ENCODE measurements at regions not wholly inside any gene's neighbourhood (a gene's known extent, or its start where the extent isn't known, plus 50 kb on each side); places are given as distances from the start of the nearest gene placed in this dataset.
"Not testable (repeated sequence)": the region's sequence is repeated elsewhere in the genome, so short reads cannot be mapped to it uniquely, and the experiment has no call there.

DNA sequence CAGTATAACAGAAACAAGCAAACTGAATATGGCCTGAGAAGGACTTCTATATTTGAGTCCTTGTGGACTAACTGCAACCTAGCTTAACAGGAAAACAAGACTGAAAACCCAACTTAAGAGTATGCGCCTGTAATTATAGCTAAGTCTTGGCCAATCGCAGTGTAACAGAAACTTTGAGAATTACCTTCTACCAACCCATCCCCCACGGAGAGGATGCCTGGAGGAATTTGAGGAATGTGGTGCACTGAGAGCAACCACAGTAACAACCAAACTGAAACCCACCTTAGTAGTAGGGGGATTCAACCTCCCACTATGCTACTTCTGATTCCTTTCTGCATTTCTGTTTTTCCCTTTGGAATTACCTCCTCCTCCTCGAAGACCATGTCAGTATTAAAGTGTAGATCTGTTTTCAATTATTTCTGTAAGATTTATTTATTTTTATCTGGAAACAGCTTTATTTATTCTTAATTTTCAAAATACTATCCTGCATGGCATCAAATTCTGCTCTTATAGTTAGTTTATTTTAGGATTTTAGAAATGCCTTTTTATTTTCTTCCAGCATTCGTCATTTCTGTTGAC is 393.6 kb downstream of the KCNA4 start:
- FAIRE-seq, result no peak
- TF ChIP-seq, protein P1, sequence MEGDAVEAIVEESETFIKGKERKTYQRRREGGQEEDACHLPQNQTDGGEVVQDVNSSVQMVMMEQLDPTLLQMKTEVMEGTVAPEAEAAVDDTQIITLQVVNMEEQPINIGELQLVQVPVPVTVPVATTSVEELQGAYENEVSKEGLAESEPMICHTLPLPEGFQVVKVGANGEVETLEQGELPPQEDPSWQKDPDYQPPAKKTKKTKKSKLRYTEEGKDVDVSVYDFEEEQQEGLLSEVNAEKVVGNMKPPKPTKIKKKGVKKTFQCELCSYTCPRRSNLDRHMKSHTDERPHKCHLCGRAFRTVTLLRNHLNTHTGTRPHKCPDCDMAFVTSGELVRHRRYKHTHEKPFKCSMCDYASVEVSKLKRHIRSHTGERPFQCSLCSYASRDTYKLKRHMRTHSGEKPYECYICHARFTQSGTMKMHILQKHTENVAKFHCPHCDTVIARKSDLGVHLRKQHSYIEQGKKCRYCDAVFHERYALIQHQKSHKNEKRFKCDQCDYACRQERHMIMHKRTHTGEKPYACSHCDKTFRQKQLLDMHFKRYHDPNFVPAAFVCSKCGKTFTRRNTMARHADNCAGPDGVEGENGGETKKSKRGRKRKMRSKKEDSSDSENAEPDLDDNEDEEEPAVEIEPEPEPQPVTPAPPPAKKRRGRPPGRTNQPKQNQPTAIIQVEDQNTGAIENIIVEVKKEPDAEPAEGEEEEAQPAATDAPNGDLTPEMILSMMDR (IDR thresholded peaks at IDR 0.05; ENCODE audit: insufficient read depth, missing control alignments), result no peak
- DNase-seq (ENCODE audit: insufficient read length, low spot score), result no peak

DNA sequence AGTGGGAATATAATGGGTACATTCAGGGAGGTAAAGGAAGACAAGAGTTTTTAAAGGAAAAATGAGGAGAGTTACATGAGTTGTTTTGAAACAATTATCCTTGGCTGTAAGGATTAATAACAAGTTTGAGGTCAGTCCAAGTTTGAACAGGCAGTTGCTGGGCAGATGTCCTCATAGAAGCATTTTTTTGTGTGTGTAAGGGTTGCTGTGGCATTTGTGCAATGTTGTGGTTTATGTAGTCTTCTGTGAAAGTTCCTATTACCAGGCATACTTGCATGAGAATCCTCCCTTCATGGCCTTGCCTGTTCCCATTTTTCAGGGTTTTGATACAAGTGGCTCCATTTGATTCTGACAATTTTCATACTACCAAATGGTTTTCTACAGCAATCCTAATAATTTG is 400.2 kb downstream of the KCNA4 start:
- no peak for FAIRE-seq
- no peak for DNase-seq (ENCODE audit: insufficient read length, low spot score)
- TF ChIP-seq, protein P1 (IDR thresholded peaks at IDR 0.05; ENCODE audit: insufficient read depth, missing control alignments), result no peak

DNA sequence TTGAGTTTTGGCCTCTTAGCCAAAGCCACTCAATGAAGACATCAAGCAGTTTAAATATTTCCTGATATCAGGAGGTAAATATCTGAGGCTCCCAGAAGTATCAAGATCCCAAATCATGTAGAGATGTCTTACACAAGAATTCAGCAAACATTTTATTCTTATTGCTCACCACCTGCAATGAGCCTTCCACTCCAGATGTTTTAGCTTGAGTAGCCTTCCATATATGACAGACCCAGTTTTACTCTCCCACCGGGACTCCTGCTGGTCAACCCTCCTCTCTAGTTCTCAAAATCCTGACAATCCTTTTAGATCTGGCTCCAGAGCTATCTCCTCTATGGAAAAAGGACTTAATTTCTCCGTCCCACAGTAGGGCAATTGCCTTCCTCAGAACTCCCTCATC is 404.4 kb downstream of the KCNA4 start:
- DNase-seq (ENCODE audit: insufficient read length, low spot score), result no peak
- FAIRE-seq, result no peak
- TF ChIP-seq, protein P1 (IDR thresholded peaks at IDR 0.05; ENCODE audit: insufficient read depth, missing control alignments), result no peak

DNA sequence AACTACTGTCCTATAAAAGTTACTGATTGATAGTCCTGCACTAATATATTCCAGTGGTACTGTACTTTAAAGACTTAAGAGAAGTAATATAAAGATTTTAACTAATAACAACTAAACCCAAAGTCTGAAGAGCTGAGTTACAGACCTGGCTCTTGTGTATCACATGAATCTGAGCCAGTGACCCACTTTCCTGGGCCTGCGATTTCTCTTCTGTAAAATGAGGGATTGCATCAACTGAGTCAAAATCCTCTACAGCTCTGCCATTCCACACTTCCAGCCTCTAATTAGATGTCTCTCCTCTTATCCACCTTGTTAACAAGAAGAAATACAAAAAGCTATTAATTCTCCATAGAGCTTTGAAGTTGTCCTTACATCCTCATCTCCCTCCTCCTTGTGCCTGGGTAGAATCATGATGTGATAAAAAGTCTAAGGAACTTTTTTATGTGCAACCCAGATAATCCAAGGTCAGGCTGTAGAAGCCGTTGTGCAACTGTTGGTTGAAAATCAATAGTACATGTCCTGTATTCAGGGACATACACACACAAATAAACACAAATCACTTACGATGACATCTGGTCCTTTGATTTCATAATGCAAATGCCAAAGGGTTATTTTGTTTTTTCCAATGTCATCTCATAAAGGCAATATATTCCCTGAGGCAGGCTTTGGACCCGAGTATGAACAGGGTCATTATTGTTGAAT is 410.3 kb downstream of the KCNA4 start:
- FAIRE-seq, result no peak
- no peak for DNase-seq (ENCODE audit: insufficient read length, low spot score)
- TF ChIP-seq, protein P1 (IDR thresholded peaks at IDR 0.05; ENCODE audit: insufficient read depth, missing control alignments), result no peak

DNA sequence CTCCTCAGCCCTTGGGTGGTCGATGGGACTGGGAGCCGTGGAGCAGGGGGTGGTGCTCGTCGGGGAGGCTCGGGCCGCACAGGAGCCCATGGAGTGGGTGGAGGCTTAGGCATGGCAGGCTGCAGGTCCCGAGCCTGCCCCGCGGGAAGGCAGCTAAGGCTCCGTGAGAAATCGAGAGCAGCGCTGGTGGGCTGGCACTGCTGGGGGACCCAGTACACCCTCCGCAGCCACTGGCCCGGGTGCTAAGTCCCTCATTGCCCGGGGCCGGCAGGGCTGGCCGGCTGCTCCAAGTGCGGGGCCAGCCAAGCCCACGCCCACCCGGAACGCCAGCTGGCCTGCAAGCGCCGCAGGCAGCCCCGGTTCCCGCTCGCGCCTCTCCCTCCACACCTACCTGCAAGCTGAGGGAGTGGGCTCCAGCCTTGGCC is 416.7 kb downstream of the KCNA4 start:
- not testable (repeated sequence) for DNase-seq (ENCODE audit: insufficient read length, low spot score); FAIRE-seq

DNA sequence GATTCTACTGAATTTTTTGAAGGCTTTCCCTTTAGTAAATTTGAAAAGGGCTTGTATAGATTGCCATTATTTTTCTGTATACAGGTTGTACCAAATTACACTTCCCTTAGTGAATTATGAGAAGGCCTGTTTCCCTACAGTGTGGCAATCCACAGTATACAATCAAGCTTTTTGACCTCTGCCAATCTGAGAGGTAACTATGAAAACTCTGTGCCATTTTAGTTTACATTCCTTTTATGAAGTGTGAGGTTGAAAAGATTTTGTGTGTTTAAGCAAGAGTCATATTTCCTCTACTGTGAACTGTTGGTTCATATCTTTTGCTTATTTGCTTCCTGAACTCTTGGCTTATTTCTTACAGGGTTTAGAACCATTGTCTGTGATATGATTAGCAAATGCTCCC is 432.5 kb downstream of the KCNA4 start:
- FAIRE-seq (no peak), DNase-seq (ENCODE audit: insufficient read length, low spot score) (no peak)
- TF ChIP-seq, protein P1 (IDR thresholded peaks at IDR 0.05; ENCODE audit: insufficient read depth, missing control alignments), result no peak

DNA sequence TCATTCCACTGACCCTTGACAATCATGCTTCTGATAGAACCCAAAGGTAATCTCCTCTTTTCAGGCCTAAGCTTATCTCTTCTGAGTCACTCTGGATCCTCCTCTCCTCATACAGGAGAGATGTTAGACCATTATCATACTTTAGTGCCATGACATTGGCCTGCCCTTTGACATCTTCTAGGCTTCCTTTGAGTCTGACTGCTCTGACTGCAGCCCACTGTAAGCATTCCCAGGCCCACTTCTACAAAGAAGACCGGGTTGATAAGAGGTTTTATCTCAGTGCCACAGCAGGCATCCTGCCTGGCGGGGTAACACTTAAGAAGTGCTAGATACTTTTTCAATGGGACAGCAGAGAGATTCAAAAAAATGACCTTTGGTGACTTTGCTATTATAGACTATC is 438.0 kb downstream of the KCNA4 start:
- no peak for DNase-seq (ENCODE audit: insufficient read length, low spot score)

More for the DNA sequence above, 438.0 kb downstream of the KCNA4 start:
- TF ChIP-seq, protein P1 (IDR thresholded peaks at IDR 0.05; ENCODE audit: insufficient read depth, missing control alignments), result no peak
- FAIRE-seq, result no peak

Measured in D721Med (cell line).